IgD-negative memory B cell (primary cell): ENCODE measurements at regions not wholly inside any gene's neighbourhood (a gene's known extent, or its start where the extent isn't known, plus 50 kb on each side); places are given as distances from the start of the nearest gene placed in this dataset.
A peak's percentile ranks its signal among the peaks of the same experiment; 100 is the strongest.

Experiments used
- H3K27ac Mint-ChIP-seq, 3 donors: one replicate each; pipeline ENCODE4 v1.8.0; 2020 to 2022; ENCODE audit warnings: mild to moderate bottlenecking in 3 of 3, mixed read lengths in 3 of 3, moderate library complexity in 1 of 3
- H3K27me3 Mint-ChIP-seq: one replicate; pipeline ENCODE4 v1.8.0; 2021; ENCODE audit warnings: mixed read lengths
- H3K36me3 Mint-ChIP-seq: one replicate; pipeline ENCODE4 v1.8.0; 2020; ENCODE audit warnings: mild to moderate bottlenecking, mixed read lengths
- H3K4me1 Mint-ChIP-seq, 3 donors: one replicate each; pipeline ENCODE4 v1.8.0; 2020 to 2022; ENCODE audit warnings: mixed read lengths in 3 of 3, mild to moderate bottlenecking in 1 of 3
- H3K4me3 Mint-ChIP-seq, 4 donors: one replicate each; pipeline ENCODE4 v1.8.0; 2020 to 2022; ENCODE audit warnings: mild to moderate bottlenecking in 4 of 4, mixed read lengths in 4 of 4, moderate library complexity in 3 of 4
- H3K9me3 Mint-ChIP-seq, 3 donors: one replicate each; pipeline ENCODE4 v1.8.0; 2020 to 2021; ENCODE audit warnings: mixed read lengths in 3 of 3, mild to moderate bottlenecking in 1 of 3

DNA sequence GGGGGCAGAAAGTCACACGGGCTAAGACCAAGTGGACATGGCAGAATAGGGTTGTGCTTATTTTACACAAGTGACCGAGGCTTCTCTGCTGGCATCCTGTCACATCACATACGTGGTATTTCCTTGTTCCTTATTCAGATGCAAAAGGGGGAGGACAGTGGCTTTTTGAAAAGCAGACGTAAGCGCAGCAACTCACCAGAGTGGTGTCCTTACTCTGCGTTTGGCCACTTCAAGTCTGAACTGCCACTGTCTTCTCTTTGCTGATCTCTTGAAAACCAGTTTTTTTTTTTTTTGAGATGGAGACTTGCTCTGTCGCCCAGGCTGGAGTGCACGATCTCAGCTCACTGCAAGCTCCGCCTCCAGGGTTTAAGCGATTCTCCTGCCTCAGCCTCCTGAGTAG, 113.2 kb downstream of the SOX2 start:
- H3K9me3 Mint-ChIP-seq, result peaks cover 0 to 2% (median 1%) of the 10 kb centered on the region in 3 donors
- H3K4me1 Mint-ChIP-seq, result no peaks in the 10 kb centered on the region
- H3K36me3 Mint-ChIP-seq, result no peaks in the 10 kb centered on the region
- H3K4me3 Mint-ChIP-seq, result no peak overlapping the region
- H3K27me3 Mint-ChIP-seq, result peaks cover 5% of the 10 kb centered on the region
- H3K27ac Mint-ChIP-seq, result no peak overlapping the region

DNA sequence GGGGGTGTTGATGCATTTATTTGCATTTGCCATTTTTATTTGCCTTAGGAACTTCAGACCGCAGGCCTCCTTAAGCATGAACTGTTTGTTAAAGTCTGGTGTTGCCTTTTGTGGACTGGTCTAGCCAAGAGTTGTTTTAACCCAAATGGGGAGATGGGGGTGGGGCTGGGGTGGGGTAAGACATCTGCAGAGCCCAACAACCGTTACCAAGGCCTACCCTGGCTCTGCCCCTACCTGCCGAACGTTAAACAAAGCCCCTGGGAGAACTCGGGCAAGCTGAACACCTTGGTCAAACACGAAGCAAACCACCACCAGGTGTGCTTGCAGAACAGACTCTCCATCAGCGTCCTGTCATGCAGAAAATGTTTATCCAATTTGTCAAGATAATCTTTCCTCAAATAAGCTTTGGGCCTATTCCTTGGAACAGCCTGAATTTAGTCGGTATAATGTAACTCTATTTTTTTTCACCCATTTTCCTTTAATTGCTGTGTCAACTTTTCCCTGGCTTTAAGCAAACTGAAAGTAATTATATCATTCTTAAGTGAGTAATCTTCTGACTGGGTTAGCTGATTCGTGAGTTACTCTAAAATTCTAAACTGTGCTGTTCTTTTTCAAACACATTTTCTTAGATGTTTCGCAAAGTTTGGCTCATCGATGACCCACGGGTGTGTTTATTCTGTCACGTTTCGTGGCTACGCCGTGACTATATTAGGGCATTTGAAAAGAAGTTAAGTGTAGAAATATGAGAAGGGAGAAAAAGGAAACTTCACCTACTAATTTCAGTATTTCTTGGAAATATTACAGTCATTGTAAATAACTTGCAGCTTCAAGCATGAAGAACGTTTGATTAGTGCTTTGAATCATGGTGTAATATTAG, 127.6 kb downstream of the SOX2 start:
- Mint-ChIP-seq H3K4me1 (peaks cover 6 to 10% (median 10%) of the 10 kb centered on the region in 3 donors), H3K27ac (no peak overlapping the region), H3K9me3 (no peaks in the 10 kb centered on the region), H3K27me3 (peaks cover 3% of the 10 kb centered on the region), H3K36me3 (no peaks in the 10 kb centered on the region), H3K4me3 (peak overlapping the region; percentile 38 to 86 (median 67))

DNA sequence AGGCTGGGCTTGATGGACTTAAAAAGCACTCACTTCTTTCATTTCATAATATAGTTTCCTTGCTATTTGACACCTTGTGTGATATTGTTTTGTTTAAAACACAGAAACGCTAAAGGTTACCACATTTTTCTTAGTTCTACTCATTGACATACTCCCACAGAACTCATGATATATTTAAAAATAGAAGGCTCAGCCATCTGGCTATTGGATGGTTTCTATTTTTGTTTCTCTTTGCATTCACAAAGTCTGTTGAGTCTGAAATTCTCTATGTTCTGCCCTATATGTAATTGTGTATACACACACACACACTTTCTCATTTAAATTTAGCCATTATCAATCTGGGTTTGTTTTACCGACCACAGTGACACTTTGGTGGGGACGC, 128.2 kb downstream of the SOX2 start:
- Mint-ChIP-seq H3K36me3 (no peaks in the 10 kb centered on the region), H3K4me3 (peak overlapping the region; percentile 38 to 86 (median 67)), H3K27me3 (peaks cover 3% of the 10 kb centered on the region), H3K9me3 (no peaks in the 10 kb centered on the region), H3K4me1 (peaks cover 6 to 10% (median 10%) of the 10 kb centered on the region in 3 donors), H3K27ac (no peak overlapping the region)

GRCh38 chr3:181844211-181844610, 132.5 kb downstream of the SOX2 start:
- no peaks in the 10 kb centered on the region for H3K27me3 Mint-ChIP-seq
- no peaks in the 10 kb centered on the region for H3K9me3 Mint-ChIP-seq
- H3K27ac Mint-ChIP-seq, result no peak overlapping the region
- H3K4me1 Mint-ChIP-seq, result peaks cover 4 to 10% (median 10%) of the 10 kb centered on the region in 3 donors
- peak overlapping the region in 1 of 4 donors; percentile 37 for H3K4me3 Mint-ChIP-seq
- H3K36me3 Mint-ChIP-seq, result no peaks in the 10 kb centered on the region

DNA sequence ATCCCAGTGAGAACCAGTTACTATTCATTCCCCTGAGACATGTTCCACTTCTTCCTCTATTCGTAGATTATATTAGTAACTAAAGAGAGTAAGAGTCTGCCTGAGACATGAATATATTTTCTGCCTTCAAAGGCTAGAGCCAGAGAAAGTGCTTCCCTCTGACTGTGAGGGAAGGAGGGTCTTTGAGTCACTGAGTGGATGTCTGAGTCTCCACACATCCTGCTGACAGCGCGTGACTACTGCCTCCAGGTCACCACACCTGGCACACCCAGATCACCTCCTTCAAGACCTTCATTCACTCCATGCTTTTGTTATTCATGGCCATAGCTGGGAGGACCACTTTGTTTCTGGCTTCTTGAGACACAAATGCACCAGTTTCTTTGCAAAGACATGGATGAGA, 135.6 kb downstream of the SOX2 start:
- Mint-ChIP-seq H3K27me3 (no peaks in the 10 kb centered on the region), H3K4me1 (peaks cover 0 to 2% (median 0%) of the 10 kb centered on the region in 3 donors), H3K4me3 (no peak overlapping the region), H3K36me3 (no peaks in the 10 kb centered on the region), H3K27ac (no peak overlapping the region), H3K9me3 (no peaks in the 10 kb centered on the region)

- Mint-ChIP-seq H3K27me3 (no peaks in the 10 kb centered on the region), H3K4me1 (peaks cover 0 to 2% (median 0%) of the 10 kb centered on the region in 3 donors), H3K4me3 (no peak overlapping the region), H3K27ac (no peak overlapping the region), H3K9me3 (peaks cover 0 to 2% (median 0%) of the 10 kb centered on the region in 3 donors), H3K36me3 (no peaks in the 10 kb centered on the region)
These were observed 139.3 kb downstream of the SOX2 start for GRCh38 chr3:181851063-181851462.

GRCh38 chr3:181855825-181856224, 144.1 kb downstream of the SOX2 start:
- no peaks in the 10 kb centered on the region for H3K36me3 Mint-ChIP-seq
- no peaks in the 10 kb centered on the region for H3K27me3 Mint-ChIP-seq

GRCh38 chr3:181859518-181859917, 147.8 kb downstream of the SOX2 start:
- Mint-ChIP-seq H3K36me3 (no peaks in the 10 kb centered on the region), H3K27me3 (no peaks in the 10 kb centered on the region), H3K4me1 (no peaks in the 10 kb centered on the region)

More at GRCh38 chr3:181855825-181856224, 144.1 kb downstream of the SOX2 start:
- Mint-ChIP-seq H3K4me3 (no peak overlapping the region), H3K4me1 (no peaks in the 10 kb centered on the region), H3K9me3 (peaks cover 0 to 2% (median 0%) of the 10 kb centered on the region in 3 donors), H3K27ac (no peak overlapping the region)

DNA sequence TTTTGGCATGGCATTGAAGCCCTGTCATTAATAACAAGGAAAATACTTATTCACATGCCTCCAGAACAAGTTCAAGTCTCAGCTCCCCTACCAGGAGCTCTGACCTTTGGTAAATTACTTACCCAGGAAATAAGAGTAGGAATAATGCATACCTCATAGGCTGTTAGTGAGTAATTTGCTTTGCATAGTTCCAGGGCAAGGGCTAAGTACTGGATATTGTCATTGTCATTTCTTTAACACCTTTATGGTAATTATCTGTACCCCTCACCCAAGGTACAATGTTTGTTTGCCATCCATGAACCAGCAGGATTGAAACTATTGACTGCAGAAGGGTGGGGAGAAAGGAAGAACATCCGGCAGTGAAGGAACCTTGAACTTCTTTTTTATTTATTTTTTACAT, 148.5 kb downstream of the SOX2 start:
- Mint-ChIP-seq H3K9me3 (peaks cover 0 to 1% (median 0%) of the 10 kb centered on the region in 3 donors), H3K36me3 (no peaks in the 10 kb centered on the region), H3K27me3 (no peaks in the 10 kb centered on the region), H3K27ac (no peak overlapping the region), H3K4me1 (no peaks in the 10 kb centered on the region), H3K4me3 (no peak overlapping the region)

More at GRCh38 chr3:181859518-181859917, 147.8 kb downstream of the SOX2 start:
- Mint-ChIP-seq H3K27ac (no peak overlapping the region), H3K9me3 (peaks cover 0 to 1% (median 0%) of the 10 kb centered on the region in 3 donors), H3K4me3 (no peak overlapping the region)

DNA sequence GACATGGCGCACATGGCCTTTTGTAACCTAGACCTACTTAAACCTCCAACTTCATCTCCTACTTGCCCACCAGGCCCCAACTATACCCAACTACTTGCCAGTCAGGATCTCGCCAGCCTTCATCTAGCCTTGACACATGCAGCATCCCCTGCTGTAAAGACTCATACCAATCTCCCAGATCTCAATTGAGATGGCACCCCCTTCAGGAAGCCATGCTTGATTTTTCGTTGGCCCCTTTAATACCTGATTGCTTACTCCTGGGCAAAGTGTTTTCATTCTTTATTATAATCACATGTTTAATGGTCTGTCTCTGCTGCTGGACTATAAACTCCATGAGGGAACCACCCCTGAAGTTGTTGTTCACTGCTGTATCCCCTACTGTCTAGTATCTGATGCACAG, 150.8 kb downstream of the SOX2 start:
- no peaks in the 10 kb centered on the region for H3K36me3 Mint-ChIP-seq
- no peak overlapping the region for H3K4me3 Mint-ChIP-seq
- no peaks in the 10 kb centered on the region for H3K27me3 Mint-ChIP-seq
- H3K9me3 Mint-ChIP-seq, result peaks cover 0 to 1% (median 0%) of the 10 kb centered on the region in 3 donors
- H3K4me1 Mint-ChIP-seq, result no peaks in the 10 kb centered on the region
- H3K27ac Mint-ChIP-seq, result no peak overlapping the region

DNA sequence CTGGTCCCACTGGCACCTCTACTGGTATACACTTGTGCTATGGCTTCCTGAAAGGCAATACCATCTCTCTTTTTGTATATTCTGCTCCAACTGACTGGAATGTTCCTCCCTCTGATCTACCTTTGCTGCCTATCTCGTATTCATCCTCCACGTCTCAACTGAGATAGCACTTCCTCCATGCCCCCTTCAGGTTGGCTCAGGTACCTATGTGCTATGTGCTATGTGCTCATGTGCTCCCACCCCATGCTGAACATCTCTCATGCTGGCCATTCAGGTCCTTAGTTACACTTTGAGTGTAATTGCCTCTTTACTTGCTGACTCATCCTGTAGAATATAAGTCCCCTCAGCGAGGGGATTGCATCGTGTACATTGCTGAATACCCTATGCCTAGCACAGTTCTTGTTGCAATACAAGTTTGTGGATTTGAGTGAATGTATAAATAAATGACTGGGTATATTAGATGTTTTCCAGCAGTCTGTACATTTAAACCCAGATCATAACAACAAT, 156.9 kb downstream of the SOX2 start:
- Mint-ChIP-seq H3K9me3 (no peaks in the 10 kb centered on the region), H3K36me3 (peaks cover 2% of the 10 kb centered on the region), H3K4me3 (no peak overlapping the region), H3K27me3 (peaks cover 4% of the 10 kb centered on the region), H3K4me1 (no peaks in the 10 kb centered on the region), H3K27ac (no peak overlapping the region)

DNA sequence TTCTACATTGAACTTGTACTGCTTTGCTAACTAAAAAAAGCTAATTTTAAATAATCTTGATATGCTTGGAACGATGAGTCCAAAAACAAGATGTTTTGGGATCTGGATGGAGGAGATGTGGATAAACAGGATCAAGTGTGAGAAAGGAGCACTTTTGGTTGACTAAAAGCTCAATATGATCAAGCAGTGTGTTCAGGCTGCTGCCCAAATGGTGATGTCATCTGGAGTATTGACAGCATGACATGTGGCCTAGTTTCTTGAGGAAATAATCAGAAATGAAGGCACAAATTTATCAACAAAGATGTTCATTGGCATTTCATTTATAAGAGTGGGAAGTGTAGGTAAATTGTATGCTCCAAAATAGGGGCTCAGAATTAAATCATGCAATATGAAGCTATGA, 161.2 kb downstream of the SOX2 start:
- peaks cover 2% of the 10 kb centered on the region for H3K36me3 Mint-ChIP-seq
- H3K27ac Mint-ChIP-seq, result no peak overlapping the region
- no peaks in the 10 kb centered on the region for H3K4me1 Mint-ChIP-seq
- no peak overlapping the region for H3K4me3 Mint-ChIP-seq
- peaks cover 4% of the 10 kb centered on the region for H3K27me3 Mint-ChIP-seq
- H3K9me3 Mint-ChIP-seq, result no peaks in the 10 kb centered on the region

- Mint-ChIP-seq H3K9me3 (no peaks in the 10 kb centered on the region), H3K27ac (no peak overlapping the region), H3K27me3 (no peaks in the 10 kb centered on the region)
These were observed 168.2 kb downstream of the SOX2 start for GRCh38 chr3:181879926-181880325.

DNA sequence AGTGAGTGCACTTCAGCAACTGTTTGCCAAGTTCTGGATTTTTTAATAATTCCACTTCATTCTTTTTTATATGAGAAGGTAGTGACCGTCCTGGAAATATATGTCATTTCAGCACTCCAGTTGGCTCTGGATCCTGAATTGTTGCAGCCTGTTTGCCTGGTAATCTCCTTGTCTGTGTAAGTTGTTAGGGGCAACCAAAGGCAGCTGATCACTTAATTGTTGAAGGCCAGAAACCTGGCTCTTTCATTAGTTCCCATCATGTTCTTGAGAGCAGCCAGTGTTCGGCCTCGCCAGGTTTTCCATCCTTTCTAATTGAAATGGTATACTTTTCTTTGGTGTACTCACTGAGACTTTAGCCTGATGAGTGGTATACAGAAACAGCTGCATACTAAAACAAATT, 168.6 kb downstream of the SOX2 start:
- no peaks in the 10 kb centered on the region for H3K9me3 Mint-ChIP-seq
- no peak overlapping the region for H3K4me3 Mint-ChIP-seq
- H3K36me3 Mint-ChIP-seq, result no peaks in the 10 kb centered on the region
- H3K4me1 Mint-ChIP-seq, result no peaks in the 10 kb centered on the region
- no peak overlapping the region for H3K27ac Mint-ChIP-seq
- no peaks in the 10 kb centered on the region for H3K27me3 Mint-ChIP-seq

More at GRCh38 chr3:181879926-181880325, 168.2 kb downstream of the SOX2 start:
- Mint-ChIP-seq H3K4me3 (no peak overlapping the region), H3K4me1 (no peaks in the 10 kb centered on the region), H3K36me3 (no peaks in the 10 kb centered on the region)

DNA sequence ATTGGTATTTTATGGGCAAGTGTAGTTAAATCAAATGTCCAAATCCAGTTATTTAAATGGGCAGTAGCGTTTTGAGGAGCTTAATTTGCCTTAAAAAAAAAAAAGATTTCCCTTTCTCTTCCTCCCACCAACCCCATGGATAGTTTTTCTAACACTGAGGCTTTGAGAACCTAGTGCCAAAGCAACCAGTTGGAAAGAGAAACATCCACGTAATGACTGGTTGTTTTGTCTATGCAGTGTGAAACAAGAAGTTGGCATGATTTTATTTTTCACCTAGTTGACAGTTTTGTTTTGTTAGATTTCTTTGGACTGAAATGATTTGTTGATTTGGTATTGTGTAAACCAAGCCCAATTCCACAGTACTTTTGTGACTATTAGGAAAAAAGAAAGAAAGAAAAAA, 170.0 kb downstream of the SOX2 start:
- Mint-ChIP-seq H3K4me3 (no peak overlapping the region), H3K4me1 (no peaks in the 10 kb centered on the region), H3K27ac (no peak overlapping the region), H3K27me3 (no peaks in the 10 kb centered on the region), H3K9me3 (no peaks in the 10 kb centered on the region), H3K36me3 (no peaks in the 10 kb centered on the region)
